ENCODE measurements at regions not wholly inside any gene's neighbourhood (a gene's known extent, or its start where the extent isn't known, plus 50 kb on each side); places are given as distances from the start of the nearest gene placed in this dataset.
"Not testable (repeated sequence)": the region's sequence is repeated elsewhere in the genome, so short reads cannot be mapped to it uniquely, and the experiment has no call there.

DNA sequence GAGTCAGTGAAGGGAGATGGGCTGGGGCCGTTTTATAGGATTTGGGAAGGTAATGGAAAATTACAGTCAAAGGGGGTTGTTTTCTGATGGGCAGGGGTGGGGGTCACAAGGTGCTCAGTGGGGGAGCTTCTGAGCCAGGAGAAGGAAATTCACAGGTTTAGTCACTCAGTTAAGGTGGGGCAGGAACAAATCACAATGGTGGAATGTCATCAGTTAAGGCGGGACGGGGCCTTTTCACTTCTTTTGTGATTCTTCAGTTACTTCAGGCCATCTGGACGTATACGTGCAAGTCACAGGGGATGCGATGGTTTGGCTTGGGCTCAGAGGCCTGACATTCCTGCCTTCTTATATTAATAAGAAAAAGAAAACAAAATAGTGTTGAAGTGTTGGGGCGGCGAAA, 408.5 kb downstream of the TENT5A start:
- not testable (repeated sequence) for DNase-seq (ENCODE audit: low spot score)

DNA sequence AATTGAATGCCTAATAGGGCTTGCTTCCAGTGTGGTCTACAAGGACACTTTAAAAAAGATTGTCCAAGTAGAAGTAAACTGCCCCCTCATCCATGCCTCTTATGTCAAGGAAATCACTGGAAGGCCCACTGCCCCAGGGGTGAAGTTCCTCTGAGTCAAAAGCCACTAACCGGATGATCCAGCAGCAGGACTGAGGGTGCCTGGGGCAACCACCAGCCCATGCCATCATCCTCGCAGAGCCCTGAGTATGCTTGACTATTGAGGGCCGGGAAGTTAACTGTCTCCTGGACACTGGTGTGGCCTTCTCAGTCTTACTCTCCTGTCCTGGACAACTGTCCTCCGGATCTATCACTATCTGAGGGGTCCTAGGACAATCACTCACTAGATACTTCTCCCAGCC, 411.5 kb downstream of the TENT5A start:
- DNase-seq (ENCODE audit: low spot score) = no peak

DNA sequence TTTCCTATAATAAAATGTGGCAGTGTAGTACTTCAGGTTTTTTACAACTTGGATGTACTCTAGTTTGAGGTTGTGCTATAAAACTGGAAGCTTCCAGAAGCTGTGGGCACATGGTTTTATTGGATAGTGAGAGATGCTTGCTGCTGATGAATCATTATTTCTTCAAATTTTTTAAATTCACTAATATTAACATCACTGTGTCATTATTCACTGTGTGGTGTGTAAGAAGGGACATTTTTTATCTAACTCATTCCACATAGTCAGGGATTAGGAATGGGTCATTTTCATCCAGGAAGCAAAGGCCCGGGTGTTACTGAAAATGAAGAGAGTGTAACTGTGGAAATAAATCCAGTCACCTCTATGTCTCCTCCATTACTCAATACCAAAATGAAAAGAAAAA, 421.0 kb downstream of the TENT5A start:
- DNase-seq (ENCODE audit: low spot score) = no peak

DNA sequence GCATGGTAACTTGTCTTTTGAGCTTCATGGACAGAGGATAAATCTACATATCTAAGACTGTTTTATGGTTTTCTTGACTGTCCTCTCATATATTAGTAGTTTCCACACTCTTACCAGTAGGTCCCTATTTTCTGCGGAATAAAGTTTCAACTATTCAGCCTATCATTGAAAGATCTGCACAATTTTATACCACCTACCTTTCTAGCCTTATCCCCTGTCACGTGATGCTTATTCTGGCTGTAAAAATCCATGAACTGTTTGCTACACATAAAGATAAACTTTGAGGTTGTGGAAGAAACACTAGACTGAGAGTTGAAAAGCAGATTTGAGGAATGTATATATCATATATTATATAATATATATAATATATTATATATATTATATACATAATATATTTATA, 423.8 kb downstream of the TENT5A start:
- DNase-seq (ENCODE audit: low spot score) = no peak

DNA sequence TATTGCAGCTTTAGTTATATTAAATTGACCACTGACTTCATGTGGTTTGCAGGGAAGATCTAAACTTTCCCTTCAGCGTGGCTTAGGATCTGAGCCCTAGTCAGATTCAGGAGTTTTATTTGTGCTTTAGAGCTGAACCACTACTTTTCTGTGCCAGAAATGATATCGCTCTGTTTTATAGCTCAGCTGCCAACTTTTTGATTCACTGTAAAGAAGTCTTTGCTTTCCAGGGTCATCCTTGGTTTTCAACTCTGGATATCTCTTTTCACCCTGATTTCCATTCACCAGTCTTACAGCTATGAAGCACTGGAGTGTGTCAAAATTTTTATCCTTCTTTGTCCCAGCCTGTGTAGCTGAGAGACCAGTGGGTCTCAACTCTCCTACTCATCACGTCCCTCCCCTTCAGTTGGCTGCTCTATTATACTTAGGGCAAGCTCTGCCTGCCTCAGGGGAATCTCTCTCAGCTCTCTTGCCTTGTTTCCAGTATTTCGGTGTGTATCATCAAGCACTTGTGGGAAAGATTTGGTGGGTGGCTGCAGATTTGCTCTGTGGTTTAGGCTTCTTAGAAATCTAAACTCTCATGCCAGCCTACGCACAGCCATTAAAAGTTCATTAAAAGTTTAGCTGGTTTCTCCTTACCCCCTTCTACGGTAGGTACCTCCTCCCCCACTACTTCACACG, 425.5 kb downstream of the TENT5A start:
- no peak for DNase-seq (ENCODE audit: low spot score)

DNA sequence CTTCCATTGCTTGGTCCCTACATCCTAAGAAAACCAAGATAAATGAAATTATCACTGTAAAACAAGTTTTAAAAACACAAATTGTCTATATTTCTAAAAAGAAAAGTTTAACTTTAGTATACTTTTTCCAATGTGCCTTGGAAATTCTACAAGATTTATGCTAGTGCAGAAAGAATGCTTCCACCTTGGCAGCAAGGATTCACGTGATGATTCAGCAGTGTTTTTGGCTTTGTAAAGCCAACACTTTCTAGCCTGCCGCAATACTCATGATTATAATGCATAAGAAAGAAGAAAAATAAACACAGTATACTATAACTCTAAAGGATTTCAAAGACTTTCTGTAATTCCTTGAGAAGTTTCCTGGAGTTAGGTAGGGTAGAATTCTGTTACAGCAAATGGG, 442.7 kb downstream of the TENT5A start:
- no peak for DNase-seq (ENCODE audit: low spot score)

DNA sequence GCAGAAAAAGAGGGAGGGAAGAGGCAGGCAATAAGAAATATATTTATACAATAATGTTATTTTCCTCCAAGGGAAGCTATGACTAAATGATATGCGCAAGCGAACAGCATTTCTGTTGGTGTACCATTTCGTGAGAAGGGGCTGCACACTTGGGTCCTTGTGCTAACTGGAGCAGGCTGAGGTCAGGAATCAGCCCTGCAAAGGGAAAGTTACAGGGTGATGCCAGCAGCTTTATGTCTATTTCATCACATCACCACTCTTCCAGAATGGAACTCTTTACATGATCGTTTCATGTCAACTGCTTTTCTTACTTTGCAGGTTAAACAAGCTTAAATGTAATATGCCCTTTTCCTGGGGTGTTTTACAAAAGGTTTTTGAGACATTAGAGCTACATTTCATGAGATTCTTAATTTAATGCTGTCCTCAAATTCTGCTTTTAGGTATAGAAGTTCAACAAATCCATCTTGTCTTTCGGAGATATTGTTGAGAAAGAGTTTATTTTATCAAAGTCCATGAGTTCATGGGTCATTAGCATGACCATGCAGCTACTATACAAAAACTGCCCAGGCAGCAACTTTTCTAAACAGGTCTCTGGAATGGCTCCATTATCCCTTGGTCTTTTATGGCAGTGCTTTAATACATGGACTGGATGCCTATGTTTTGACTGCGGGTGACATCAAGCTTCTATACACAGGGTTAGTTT, 443.8 kb downstream of the TENT5A start:
- no peak for DNase-seq (ENCODE audit: low spot score)

DNA sequence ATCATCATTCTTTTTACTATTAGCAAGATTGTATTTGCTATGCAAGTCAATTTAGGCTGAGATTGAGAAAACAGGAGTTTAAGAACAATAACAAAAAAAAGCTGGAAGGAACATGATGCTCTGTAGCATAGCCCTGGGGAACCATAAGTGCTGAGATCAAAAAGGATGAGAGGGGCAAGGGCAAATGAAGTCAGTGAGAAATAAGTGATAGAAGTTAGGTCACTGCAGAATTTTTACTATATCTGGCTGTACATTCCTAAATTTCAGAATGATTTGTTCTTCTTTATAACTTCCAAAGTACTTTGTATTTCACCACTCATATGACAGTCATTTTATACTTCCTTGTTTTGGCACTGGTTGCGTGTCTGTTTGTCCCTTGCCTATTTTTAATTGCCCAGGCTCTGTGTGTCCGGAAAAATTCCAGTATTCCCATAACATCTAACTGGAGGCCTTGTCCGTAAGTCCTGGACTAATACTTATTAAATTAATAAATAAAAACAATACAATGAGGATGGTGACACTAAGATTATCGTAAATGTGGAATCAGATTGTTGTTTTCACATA, 444.7 kb downstream of the TENT5A start:
- DNase-seq (ENCODE audit: low spot score) = no peak

DNA sequence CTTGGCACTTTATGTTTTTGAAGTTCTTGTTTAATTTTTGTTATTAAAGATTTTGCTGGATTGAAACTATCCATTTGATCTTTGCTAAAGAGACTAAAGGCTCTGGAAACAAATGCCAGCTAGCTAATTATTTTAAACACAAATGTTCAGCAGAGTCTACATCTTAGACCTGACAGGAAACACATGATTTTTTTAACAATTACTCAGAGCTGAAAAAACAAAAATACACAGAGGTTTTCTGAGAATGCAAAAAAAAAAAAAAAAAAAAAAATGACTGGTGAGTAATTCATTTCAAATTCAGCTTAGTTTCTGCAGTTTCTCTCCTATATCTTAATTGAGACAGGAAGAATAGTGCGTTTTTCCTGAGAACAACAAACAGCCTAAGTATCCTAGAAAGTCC, 448.0 kb downstream of the TENT5A start:
- no peak for DNase-seq (ENCODE audit: low spot score)

DNA sequence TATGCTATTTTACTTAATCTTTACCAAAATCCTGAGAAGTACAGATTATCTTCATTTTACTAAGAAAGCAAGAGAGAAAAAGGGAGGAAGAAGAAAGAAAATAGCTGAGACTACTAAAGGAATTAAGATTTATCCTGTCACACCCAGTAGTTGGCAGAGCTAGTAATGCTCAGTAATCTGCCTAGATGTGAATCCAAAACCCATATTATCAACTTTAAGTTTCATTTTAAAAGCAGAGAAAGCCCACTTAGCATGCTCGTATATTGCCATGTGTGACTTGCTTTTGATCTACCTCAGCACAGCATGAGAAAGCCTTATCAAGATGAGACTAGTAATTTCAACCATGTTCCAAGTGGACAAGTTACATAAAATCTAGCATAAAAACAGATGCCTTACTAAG, 451.5 kb downstream of the TENT5A start:
- no peak for DNase-seq (ENCODE audit: low spot score)

DNA sequence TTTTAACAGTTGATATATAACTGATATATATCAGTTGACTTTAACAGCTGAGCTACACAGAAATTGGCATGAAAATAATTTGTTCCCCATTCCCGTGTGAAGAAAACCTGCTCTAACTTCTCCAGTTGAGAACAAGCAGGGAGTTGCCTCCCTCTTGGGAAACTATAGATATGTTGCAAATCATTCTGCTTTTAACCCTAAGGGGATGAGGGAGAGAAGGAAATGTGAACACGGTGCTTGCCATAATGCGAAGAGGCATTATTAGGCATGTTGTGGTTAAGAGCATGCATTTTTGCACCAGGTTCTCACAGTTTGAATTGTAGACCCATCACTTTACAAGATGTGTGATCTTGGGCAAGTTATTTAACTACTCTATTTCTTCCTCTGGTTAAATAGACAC, 453.7 kb downstream of the TENT5A start:
- no peak for DNase-seq (ENCODE audit: low spot score)

DNA sequence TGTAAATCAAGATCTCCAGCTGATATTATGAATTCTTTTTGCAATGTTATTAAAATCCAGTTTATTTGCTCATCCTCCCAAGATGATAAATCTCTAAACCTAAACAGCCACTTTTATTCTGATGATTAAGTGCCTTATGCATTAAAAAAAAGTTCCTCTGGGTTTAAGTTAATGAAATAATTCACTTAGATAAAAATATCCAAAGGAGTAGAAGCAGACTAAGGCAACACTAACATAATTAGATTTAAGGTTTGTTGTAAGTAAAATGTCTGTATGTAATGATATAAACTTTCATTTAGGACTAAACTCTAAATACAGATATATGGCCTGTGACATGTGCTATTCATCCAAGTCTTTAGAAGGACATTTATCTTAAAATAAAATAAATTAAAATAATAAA, 457.2 kb downstream of the TENT5A start:
- no peak for DNase-seq (ENCODE audit: low spot score)

DNA sequence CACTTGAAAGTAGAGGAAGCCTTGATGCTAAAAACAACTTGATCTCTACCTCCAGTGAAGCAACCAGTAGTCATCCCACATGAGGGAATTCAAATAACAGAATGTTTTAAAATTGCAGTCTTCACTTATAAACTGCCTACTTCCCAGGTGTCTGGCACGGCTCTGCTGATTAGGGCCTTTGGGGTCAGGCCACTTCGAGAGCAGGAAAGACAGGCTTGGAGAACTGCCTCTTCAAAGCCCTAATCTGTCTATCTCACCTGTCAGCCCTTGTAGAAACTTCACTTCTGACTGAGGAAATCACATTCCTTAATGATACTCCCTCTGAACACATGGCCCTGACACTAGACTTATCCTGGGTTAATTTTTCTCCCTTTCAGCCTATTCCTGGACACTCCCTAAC, 458.6 kb downstream of the TENT5A start:
- no peak for DNase-seq (ENCODE audit: low spot score)

DNA sequence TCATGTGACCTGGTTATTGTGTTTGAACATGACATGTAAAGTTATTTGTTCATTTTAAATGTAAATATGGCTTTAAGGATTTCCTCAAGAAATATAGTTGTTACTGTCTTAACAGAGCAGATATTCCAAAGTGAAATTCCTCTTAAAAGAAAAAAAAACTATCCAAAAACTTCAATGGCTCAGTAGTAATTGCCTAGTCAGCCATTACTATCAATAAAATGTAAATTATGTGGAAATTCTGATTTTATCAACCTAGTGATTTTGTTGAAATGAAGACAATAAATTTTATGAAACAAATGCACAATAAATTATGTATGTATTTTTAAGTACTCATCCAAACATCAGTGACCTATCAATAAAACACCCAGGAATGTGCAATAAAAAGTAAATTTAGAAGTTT, 463.3 kb downstream of the TENT5A start:
- DNase-seq (ENCODE audit: low spot score) = no peak

DNA sequence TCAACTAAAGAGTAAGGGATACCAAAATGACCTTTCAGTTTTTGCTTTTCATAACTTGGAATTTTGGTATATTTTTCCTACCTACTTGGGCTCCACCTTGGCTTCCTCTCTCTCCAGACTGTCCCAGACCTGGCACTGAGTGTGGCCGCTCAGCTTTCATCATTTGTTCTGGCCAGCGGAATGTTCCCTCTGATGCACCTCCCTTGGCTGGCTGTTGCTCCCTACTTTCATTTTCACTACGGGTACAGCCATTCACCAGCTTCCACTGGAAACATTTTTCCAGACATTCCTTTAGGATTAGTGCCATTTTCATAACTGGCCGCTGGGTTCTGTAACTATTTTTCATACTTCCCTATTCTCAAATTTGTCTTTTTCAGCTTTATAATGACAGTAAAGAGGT, 487.4 kb downstream of the TENT5A start:
- DNase-seq (ENCODE audit: low spot score) = peak; percentile 4

DNA sequence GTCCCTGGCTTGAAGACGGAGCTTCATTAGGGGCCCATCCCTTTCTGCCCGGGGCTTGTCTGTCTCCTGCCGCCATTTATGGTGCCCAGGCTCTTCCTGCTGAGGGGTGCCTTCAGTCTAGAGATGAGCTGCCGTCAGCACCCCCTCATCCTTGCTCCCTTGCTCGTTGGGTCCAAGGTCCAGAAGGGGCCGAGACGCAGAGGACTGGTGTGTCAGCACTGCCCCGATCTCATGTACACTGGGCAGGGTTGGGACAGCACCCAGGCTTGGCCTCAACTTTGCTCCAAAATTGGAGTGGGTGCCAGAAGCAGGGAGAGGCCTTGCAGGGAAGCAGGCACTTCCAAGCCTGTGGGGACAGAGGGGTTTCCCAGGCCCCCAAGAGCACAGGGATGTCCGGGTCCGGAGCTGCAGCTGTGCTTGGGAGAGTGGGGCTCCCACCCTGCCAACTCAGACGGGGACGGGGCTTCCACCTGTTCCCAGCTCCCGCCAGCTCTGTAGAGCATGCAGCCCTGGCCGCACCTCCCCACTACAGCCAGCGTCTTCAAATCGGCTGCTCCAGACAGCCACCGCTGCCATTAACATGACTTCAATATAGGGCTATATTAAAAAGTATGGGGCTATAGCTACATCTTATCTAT, 488.8 kb downstream of the TENT5A start:
- no peak for DNase-seq (ENCODE audit: low spot score)

DNA sequence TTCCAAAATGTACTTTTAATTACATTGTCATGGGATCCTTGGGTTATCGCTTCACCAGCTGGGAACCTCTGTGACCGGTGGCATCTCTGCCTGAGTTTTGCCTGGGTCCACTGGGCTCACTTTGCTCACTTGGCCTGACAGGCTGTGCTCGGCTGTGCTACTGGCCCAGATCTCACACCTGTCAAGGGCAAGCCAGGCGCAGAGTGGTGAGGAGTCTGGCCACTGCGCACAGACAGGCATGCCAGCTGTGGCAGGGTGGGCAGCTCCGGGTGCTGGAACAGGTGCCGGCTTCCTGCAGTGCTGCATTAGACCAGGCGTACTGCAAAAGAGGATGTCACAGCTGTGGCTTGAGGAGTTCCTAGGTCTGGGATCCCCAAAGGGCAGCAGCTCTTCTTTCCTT, 489.8 kb downstream of the TENT5A start:
- no peak for DNase-seq (ENCODE audit: low spot score)

DNA sequence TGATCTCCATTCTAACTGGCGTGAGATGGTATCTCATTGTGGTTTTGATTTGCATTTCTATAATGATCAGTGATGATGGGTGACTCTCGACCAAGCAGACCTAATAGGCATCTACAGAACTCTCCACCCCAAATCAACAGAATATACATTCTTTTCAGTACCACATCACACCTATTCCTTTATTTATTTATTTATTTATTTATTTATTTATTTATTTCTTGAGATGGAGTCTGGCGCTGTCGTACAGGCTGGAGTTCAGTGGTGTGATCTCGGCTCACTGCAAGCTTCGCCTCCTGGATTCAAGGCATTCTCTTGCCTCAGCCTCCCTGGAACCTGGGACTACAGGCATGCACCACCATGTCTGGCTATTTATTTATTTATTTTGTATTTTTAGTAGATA, 496.3 kb downstream of the TENT5A start:
- DNase-seq (ENCODE audit: low spot score) = not testable (repeated sequence)

DNA sequence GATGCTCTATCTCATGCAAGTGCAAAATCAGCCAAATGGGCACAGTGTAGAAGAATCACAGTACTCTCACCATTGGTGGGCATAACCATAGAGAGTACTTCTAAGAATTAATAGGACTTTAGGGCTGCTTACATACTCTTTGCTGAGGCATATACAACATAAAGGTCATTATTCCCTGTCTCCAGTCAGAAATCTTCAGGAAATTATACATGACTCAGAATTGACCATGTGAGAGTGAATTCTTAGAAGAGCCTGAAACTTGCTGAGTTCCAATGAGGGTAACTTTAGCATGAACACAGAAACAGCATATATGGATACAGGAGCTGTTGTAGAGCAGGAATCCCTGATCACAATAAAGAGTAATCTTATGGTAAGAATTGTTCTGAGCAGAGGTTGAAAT, 498.7 kb downstream of the TENT5A start:
- no peak for DNase-seq (ENCODE audit: low spot score)

DNA sequence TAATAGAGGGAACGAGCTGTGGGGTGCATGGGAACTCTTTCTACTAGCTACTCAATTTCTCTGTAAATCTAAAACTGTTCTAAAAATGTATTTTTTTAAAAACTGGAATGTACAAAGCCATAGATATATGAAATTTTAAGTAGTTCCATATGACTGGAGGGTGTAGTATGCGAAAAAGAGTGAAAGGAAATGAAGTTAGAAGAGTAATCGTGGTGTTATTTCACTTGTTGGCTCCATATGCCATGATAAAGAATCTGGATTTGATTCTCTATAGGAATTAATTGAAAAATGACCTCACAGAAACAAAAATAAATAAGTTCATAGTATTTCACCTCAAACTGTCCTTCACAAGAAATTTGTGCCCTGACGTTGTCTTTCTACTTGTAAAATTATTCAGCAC, 500.2 kb downstream of the TENT5A start:
- no peak for DNase-seq (ENCODE audit: low spot score)

DNA sequence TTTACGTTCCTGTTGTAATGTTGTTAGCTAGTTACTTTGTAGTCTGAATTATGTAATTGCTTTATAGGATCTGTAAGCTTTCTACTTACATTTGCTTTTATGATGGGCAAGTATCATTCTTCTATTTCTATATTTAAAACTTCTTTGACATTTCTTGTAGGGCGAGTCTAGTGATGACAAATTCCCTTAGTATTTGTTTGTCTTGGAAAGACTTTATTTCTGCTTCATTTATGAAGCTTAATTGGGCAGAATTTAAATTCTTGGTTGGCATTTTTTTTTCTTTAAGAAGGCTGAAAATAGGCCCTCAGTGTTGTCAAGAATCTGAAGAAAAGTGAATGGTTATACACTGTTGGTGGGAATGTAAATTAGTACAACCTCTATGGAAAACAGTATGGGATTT, 506.3 kb downstream of the TENT5A start:
- no peak for DNase-seq (ENCODE audit: low spot score)

DNA sequence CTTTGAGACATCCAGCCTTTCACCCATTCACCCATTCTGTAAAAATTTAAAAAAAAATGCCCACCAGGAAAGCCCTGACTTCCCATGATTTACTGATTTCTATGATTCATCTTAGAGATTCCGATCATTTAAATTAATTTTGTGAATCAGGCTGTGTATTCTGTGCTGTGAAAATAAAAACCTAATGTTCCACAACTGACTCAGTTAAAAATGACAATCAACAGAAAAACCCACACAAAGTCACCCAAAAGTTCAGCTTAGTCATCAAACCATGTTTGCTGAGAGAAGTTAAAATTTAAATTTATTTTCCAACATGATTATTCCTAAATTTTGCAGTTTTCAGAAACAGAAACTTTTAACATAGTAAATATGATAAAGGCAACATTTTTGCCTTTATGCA, 509.9 kb downstream of the TENT5A start:
- DNase-seq (ENCODE audit: low spot score) = no peak

Measured in SW480 (cell line).